Caki2 (cell line): ENCODE measurements at regions not wholly inside any gene's neighbourhood (a gene's known extent, or its start where the extent isn't known, plus 50 kb on each side); places are given as distances from the start of the nearest gene placed in this dataset.

ENCODE experiments used
- DNase-seq: peaks from one replicate; pipeline ENCODE4 v3.0.0-alpha.2; 2015; ENCODE audit warnings: low read depth
- in situ Hi-C: cut with HindIII; loops from 2 replicates; pipeline ENCODE4 v1.10.0; 2016; ENCODE audit warnings: low sequenced_read_pairs, low pct_unique_long_range_greater_than_20kb, mixed read lengths

- no peak for DNase-seq
- in situ Hi-C loops, result no loop called here
These were observed 184.3 kb upstream of the TNRC6C start for GRCh38 chr17:77774182-77774581.

- in situ Hi-C loops, result no loop called here
- no peak for DNase-seq
These were observed 179.6 kb upstream of the TNRC6C start for GRCh38 chr17:77778636-77779489.

GRCh38 chr17:77779711-77780539 is 178.6 kb upstream of the TNRC6C start:
- in situ Hi-C loops, result no loop called here
- no peak for DNase-seq

GRCh38 chr17:77781536-77781935 is 177.0 kb upstream of the TNRC6C start:
- in situ Hi-C loops, result no loop called here
- DNase-seq, result no peak

GRCh38 chr17:77782201-77782600 is 176.3 kb upstream of the TNRC6C start:
- in situ Hi-C loops, result no loop called here
- no peak for DNase-seq

GRCh38 chr17:77782611-77783010 is 175.9 kb upstream of the TNRC6C start:
- in situ Hi-C loops, result no loop called here
- DNase-seq, result no peak

- DNase-seq, result no peak
- in situ Hi-C loops, result no loop called here
These were observed 174.3 kb upstream of the TNRC6C start for GRCh38 chr17:77783991-77784820.

- no peak for DNase-seq
- in situ Hi-C loops, result no loop called here
These were observed 173.1 kb upstream of the TNRC6C start for GRCh38 chr17:77785312-77785905.

- in situ Hi-C loops, result no loop called here
These were observed 172.4 kb upstream of the TNRC6C start for GRCh38 chr17:77786090-77786489.

GRCh38 chr17:77786740-77787505 is 171.6 kb upstream of the TNRC6C start:
- in situ Hi-C loops, result no loop called here
- no peak for DNase-seq

More at GRCh38 chr17:77786090-77786489, 172.4 kb upstream of the TNRC6C start:
- no peak for DNase-seq

GRCh38 chr17:77790143-77790829 is 168.2 kb upstream of the TNRC6C start:
- in situ Hi-C loops, result no loop called here
- no peak for DNase-seq

GRCh38 chr17:77792626-77793025 is 165.9 kb upstream of the TNRC6C start:
- in situ Hi-C loops, result no loop called here
- no peak for DNase-seq

- in situ Hi-C loops, result no loop called here
- DNase-seq, result no peak
These were observed 165.1 kb upstream of the TNRC6C start for GRCh38 chr17:77793146-77793970.

GRCh38 chr17:77793971-77794235 is 164.6 kb upstream of the TNRC6C start:
- no peak for DNase-seq
- in situ Hi-C loops, result no loop called here

- in situ Hi-C loops, result no loop called here
- no peak for DNase-seq
These were observed 163.7 kb upstream of the TNRC6C start for GRCh38 chr17:77794846-77795245.

GRCh38 chr17:77795685-77796084 is 162.8 kb upstream of the TNRC6C start:
- in situ Hi-C loops, result no loop called here
- DNase-seq, result no peak
